ENCODE measurements at regions not wholly inside any gene's neighbourhood (a gene's known extent, or its start where the extent isn't known, plus 50 kb on each side); places are given as distances from the start of the nearest gene placed in this dataset.

- WGBS, result 86% methylated on average over 5 of the region's 5 CpGs
- H3K27me3 ChIP-seq (ENCODE audit: control insufficient read depth in 4 of 4, insufficient read depth in 4 of 4, low read length in 3 of 4), result peaks cover 0 to 3% (median 0%) of the 10 kb centered on the region in 4 donors
Observed at GRCh38 chr4:24468071-24468470, 116.3 kb downstream of the DHX15 start.

More at GRCh38 chr4:24468071-24468470, 116.3 kb downstream of the DHX15 start:
- no peak for TF ChIP-seq HNF4G (IDR thresholded peaks at IDR 0.05)
- no peak for TF ChIP-seq GABPA (IDR thresholded peaks at IDR 0.05 in 1 of 2, conservative IDR thresholded peaks at IDR 0.05 in 1 of 2)
- TF ChIP-seq NR2F2 (IDR thresholded peaks at IDR 0.05), result no peak
- no peak for TF ChIP-seq EGR1 (IDR thresholded peaks at IDR 0.05; ENCODE audit: low read depth in 2 of 2)
- no peak for TF ChIP-seq ZBTB33 (IDR thresholded peaks at IDR 0.05)
- TF ChIP-seq YY1 (IDR thresholded peaks at IDR 0.05), result no peak
- no peak for TF ChIP-seq HNF4A (conservative IDR thresholded peaks at IDR 0.05)
- TF ChIP-seq JUND (IDR thresholded peaks at IDR 0.05), result no peak
- TF ChIP-seq TAF1 (conservative IDR thresholded peaks at IDR 0.05), result no peak
- TF ChIP-seq CTCF (IDR thresholded peaks at IDR 0.05; ENCODE audit: low read depth, low read length, missing input control), result no peak
- no peak for TF ChIP-seq FOXA1 (IDR thresholded peaks at IDR 0.05)
- no peak for TF ChIP-seq ATF3 (IDR thresholded peaks at IDR 0.05)
- TF ChIP-seq REST (IDR thresholded peaks at IDR 0.05), result no peak
- H3K4me3 ChIP-seq (ENCODE audit: low read depth in 1 of 3, low read length in 3 of 3), result no peak overlapping the region
- peaks cover 12 to 34% (median 26%) of the 10 kb centered on the region in 4 donors for H3K4me1 ChIP-seq (ENCODE audit: control insufficient read depth in 4 of 4, insufficient read depth in 4 of 4, low read length in 3 of 4)
- H3K9me3 ChIP-seq (ENCODE audit: control insufficient read depth in 4 of 4, low read length in 3 of 4), result no peaks in the 10 kb centered on the region
- no peak for DNase-seq (ENCODE audit: low spot score)
- H3K27ac ChIP-seq (ENCODE audit: low read depth in 1 of 2, low read length in 2 of 2), result no peak overlapping the region
- no peak overlapping the region for H3K9ac ChIP-seq (ENCODE audit: low read depth in 1 of 2, low read length in 2 of 2)
- no peaks in the 10 kb centered on the region for H3K36me3 ChIP-seq (ENCODE audit: control insufficient read depth in 4 of 4, insufficient read depth in 3 of 4, low read depth in 1 of 4, low read length in 3 of 4)
